OCI-LY7 (cell line): ENCODE measurements at regions not wholly inside any gene's neighbourhood (a gene's known extent, or its start where the extent isn't known, plus 50 kb on each side); places are given as distances from the start of the nearest gene placed in this dataset.

Experiments used
- CTCF ChIP-seq: fragments of 200-600 bp; sonication (generic); conservative IDR thresholded peaks from 2 replicates; pipeline ENCODE4 v1.5.1; 2014; ENCODE audit warnings: mild to moderate bottlenecking, antibody characterized with exemption, low read length, moderate library complexity, mixed read lengths
- EZH2phosphoT487 ChIP-seq: fragments of 200-600 bp; sonication (generic); IDR thresholded peaks from 2 replicates; pipeline ENCODE4 v1.6.1; 2018; ENCODE audit warnings: low read depth, borderline replicate concordance, mild to moderate bottlenecking, mixed run types, antibody characterized with exemption, low read length, moderate library complexity, mixed read lengths

GRCh38 chr6:154650351-154650750, 82.9 kb upstream of the SCAF8 start:
- TF ChIP-seq CTCF, result no peak
- TF ChIP-seq EZH2phosphoT487, result no peak
